GM20000 (cell line): ENCODE measurements at regions not wholly inside any gene's neighbourhood (a gene's known extent, or its start where the extent isn't known, plus 50 kb on each side); places are given as distances from the start of the nearest gene placed in this dataset.

Source experiments
- DNase-seq: peaks from one replicate; pipeline ENCODE4 v3.0.0; 2012; ENCODE audit warnings: low spot score
- TF ChIP-seq, protein P1 (sequence below): IDR thresholded peaks from 2 replicates; pipeline ENCODE4 v1.5.1; 2012; ENCODE audit warnings: mild to moderate bottlenecking, control low read depth; ENCODE audit errors: extremely low read depth, missing control alignments

DNA sequence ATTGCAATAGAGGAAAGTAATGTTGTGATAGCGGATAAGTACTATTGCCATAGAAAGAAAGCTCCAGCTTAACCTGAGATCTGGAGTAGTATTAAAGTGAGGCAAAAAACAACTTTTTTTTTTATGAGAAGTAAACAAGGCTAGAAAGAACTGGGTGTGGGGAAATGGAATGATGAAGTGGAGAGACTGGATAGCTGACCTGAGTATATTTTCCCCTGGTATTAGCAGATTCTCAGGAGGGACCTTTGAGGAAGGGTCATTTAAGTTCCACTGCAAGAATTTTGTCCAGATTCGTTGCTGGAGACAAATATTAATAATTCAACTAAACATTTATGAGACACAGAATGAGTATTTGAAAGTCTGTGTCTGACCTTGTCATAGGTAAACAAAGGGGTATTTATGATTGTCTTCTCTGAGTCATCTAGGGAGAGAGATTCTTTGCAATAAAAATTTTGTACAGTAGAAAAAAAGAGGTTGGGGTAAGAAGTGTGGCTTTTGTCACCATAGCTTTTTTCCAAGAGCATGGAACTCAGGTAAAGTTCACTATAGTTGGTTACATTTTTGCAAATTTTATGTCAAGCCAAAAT is 2095.9 kb downstream of the ARAP2 start:
- no peak for DNase-seq
- TF ChIP-seq, protein P1, sequence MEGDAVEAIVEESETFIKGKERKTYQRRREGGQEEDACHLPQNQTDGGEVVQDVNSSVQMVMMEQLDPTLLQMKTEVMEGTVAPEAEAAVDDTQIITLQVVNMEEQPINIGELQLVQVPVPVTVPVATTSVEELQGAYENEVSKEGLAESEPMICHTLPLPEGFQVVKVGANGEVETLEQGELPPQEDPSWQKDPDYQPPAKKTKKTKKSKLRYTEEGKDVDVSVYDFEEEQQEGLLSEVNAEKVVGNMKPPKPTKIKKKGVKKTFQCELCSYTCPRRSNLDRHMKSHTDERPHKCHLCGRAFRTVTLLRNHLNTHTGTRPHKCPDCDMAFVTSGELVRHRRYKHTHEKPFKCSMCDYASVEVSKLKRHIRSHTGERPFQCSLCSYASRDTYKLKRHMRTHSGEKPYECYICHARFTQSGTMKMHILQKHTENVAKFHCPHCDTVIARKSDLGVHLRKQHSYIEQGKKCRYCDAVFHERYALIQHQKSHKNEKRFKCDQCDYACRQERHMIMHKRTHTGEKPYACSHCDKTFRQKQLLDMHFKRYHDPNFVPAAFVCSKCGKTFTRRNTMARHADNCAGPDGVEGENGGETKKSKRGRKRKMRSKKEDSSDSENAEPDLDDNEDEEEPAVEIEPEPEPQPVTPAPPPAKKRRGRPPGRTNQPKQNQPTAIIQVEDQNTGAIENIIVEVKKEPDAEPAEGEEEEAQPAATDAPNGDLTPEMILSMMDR = no peak

DNA sequence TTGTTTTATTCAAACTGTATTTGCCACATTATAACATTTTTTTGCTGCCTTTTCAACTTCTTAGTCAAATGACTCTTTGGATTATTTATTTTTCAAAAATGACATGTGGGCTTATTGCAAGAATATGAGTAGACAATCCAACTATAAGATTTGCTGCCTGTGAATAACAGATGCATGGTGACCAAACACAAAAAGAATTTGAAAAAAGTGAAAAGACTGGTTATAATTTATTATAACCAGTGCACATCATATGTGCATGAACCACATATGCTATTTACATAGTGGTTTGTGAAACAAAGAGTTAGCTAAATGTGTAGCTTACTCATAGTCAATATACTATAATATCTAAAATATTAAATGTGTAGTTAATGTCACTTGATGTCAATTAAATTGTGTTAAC is 2086.8 kb downstream of the ARAP2 start:
- TF ChIP-seq, protein P1 = no peak
- DNase-seq = no peak

DNA sequence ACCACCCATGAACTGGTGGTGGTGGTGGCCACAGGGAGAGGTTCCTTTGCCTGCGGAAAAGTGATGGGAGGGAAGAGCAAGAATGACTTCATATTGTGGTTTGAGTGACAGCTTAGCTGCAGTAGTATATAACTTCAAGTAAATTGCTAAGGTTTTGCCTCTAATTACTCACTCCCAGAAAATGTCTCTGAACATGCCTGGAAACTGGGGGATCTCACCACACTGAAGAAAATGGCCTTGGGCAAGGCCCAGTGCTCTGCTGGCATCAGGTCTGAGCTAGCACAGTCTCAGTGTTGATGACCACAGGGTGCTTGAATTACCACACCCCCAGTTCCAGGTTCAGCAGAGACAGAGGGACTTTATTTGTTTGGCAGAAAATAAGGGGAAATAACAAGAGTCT is 2085.4 kb downstream of the ARAP2 start:
- TF ChIP-seq, protein P1 = no peak
- no peak for DNase-seq

DNA sequence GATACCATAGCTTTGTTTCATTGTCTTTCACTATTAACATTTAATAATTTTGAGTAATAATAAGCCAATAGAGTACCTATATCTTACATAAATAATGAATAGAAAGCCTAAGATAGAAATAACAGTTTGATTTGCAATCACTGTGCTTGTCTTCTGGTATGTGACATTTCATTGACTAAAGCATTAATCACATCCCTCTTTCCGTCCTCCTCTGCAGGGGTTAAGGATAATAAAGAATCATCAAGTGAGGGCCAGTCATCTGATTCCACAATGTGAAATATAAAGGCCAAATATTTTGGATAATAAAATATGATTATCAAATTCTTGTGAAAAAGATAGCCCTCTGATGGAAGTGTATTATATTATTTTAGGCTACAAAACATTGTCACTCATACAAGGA is 2073.4 kb downstream of the ARAP2 start:
- DNase-seq = no peak
- TF ChIP-seq, protein P1 = no peak

DNA sequence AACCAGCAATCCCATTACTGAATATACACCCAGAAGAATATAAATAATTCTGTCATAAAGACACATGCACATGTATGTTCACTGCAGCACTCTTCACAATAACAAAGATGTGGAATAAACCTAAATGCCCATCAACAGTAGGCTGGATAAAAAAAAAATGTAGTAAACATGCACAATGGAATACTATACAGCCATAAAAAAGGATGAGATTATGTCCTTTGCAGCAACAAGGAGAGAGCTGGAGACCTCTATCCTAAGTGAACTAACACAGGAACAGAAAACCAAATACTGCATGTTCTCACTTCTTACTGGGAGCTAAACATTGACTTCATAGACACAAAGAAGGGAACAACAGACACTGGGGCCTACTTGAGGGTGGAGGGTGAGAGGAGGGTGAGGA is 2067.7 kb downstream of the ARAP2 start:
- DNase-seq = no peak
- TF ChIP-seq, protein P1 = no peak

DNA sequence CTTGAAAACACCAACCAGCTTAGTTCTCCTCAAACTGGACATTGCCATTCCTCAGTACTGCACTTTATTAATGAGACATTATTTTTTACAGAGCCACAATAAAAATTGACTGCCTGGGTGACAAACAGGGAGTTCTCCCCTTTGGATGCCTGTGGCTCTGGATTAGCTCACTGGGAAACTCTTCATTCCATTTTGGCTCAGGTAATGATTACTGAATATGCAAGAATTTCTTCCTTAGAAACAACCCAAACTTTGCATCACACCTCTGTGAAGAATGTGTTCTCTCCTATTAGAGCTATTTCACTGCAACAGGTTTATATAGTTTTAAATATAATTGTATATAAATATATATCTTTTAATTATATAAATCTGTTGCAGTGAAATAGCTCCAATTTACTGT is 2065.8 kb downstream of the ARAP2 start:
- TF ChIP-seq, protein P1 = no peak
- no peak for DNase-seq

DNA sequence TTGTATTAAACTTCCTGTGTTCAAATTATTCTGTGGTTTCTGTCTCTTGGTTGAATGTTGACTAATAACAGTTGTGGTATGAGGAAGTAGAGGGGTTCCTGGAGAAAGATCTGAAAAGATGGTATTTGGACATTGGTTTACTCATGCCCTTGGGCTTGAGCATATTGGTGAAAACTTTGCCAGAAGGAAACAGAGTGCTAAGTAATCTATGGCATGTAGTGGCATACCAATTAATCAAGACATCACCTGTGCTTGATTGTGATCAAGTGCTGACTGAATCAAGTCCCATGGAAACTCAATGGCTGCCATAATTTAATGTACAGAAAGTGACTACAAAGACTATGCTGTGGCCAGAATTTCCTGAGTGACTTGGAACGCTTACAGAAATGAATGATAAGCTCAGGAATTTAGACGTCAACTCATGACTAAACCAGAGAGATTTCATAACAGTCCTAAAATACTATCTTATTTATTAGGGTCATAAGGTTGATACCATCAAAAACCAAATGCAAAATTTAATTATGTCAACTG is 2062.9 kb downstream of the ARAP2 start:
- no peak for DNase-seq
- TF ChIP-seq, protein P1 = no peak
